HG03064 (cell line): ENCODE measurements at regions not wholly inside any gene's neighbourhood (a gene's known extent, or its start where the extent isn't known, plus 50 kb on each side); places are given as distances from the start of the nearest gene placed in this dataset.
"Not testable (repeated sequence)": the region's sequence is repeated elsewhere in the genome, so short reads cannot be mapped to it uniquely, and the experiment has no call there.

Experiments used
- ATAC-seq: cut with Tn5 transposase; IDR thresholded peaks from one replicate; pipeline ENCODE4 v1.9.1; 2021; ENCODE audit warnings: low read depth; ENCODE audit not compliant: unreplicated experiment

DNA sequence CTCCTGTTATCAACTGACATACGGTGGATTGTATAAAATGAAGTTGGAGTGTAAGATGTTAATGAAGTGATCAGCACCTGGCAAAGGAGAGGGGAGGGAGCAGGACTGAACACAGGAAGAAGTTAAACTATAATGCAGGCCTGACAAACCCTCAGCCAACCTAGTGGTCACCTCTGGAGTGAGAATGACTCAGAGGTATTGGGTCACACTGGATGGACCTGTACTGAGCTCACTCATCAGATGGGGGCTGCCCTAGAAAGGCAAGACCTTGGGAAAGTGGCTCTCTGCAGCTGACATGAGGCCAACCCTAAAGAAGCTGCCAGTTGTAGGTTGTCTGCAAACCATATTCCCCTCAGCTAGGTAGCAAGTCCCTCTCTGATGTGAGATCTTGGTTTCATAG, 193.3 kb upstream of the HTR1E start:
- ATAC-seq = no peak

DNA sequence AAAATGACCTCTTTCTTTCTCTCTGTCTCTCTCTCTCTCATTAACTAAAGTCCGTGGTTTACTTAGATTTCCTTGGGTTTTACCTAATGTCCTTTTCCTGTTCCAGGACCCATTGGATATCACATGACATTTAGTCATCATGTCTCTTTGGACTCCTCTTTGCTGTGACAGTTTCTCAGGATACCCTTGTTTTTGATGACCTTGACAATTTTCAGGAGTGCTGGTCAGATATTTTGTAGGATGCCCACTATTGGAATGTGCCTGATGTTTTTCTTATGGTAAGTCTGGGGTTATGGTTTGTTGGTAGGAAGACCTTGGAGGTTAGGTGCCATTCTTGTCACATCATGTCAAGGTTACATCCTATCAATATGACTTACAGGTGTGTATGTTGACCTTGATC, 199.2 kb upstream of the HTR1E start:
- no peak for ATAC-seq

DNA sequence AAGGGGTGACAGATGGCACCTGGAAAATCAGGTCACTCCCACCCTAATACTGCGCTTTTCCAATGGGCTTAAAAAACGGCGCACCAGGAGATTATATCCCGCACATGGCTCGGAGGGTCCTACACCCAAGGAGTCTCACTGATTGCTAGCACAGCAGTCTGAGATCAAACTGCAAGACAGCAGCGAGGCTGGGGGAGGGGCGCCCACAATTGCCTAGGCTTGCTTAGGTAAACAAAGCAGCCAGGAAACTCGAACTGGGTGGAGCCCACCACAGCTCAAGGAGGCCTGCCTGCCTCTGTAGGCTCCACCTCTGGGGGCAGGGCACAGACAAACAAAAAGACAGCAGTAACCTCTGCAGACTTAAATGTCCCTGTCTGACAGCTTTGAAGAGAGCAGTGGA, 205.7 kb upstream of the HTR1E start:
- not testable (repeated sequence) for ATAC-seq

DNA sequence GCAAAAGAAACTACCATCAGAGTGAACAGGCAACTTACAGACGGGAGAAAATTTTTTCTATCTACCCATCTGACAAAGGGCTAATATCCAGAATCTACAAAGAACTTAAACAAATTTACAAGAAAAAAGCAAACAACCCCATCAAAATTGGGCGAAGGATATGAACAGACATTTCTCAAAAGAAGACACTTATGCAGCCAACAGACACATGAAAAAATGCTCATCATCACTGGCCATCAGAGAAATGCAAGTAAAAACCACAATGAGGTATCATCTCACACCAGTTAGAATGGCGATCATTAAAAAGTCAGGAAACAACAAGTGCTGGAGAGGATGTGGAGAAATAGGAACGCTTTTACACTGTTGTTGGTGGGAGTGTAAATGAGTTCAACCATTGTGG, 206.6 kb upstream of the HTR1E start:
- not testable (repeated sequence) for ATAC-seq

DNA sequence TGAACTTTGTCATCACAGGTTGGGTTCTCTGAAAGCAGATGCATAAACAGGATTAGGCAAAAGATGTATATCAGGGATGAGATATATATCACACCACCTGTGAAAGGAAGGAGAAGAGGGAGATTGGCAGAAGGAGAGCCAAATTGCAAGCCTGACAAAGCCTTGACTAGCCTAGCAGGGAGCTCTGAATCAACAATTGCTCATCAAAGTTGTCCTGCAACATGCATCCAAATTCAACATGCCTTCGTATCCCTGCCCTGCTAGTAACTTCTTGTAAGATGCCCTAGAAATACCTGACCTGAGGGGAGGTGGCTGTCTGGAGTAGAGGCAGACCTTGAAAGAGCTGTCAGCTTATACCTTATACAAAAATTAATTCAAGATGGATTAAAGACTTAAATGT, 207.1 kb upstream of the HTR1E start:
- no peak for ATAC-seq

DNA sequence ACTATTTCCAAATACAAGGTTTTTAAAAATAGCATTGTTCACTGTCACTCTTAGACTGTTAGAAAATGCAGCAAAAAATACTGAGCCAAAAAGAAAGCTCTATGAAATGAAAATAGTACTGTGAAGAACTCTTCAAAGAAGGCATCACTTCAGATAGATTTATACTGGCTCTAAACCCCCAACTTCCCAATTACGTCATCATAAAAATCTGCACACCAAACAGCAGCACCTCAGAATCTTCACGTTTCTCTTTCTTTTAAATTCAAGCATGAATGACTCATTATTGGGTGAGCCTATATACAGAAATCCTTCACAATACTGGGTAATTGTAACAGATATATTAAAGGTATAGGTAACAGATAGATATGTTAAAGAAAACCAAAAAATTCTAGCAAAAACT, 208.4 kb upstream of the HTR1E start:
- no peak for ATAC-seq

DNA sequence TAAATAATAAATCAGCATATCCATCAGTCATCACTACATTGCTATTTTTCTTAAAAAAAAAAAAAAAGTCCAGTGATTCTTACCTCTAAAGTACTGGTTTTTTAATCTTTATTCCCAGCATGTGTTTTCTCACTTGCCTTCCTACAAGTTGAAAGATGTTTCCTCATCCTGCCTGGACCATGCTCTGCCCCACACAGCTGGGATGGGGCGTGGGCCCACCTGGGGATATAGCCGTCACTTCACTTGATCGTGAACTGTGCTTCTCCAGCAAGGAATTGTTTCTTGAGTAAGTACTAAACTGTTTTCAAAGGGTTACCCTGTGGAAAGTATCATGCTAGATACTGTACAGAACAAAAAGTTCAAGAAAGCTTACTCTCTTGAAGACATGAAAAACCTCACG, 212.6 kb upstream of the HTR1E start:
- no peak for ATAC-seq

DNA sequence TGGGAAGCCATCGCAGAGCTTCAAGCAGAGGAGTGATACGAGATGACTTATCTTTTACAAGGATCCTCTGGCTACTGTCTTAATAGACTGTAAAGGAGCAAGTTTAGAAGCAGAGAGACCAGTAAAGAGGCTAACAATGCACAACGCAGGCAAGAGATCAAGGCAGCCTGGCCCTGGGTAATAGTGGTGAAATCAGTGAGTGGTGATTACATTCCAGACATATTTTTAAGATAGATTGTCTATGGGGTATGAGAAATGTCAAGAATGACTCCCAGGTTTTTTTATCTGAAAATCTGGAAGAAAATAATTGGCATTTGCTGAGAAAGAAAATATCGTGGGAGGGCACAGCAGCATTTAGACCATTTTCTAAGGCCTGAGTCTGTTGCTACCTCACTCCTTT, 213.6 kb upstream of the HTR1E start:
- no peak for ATAC-seq

DNA sequence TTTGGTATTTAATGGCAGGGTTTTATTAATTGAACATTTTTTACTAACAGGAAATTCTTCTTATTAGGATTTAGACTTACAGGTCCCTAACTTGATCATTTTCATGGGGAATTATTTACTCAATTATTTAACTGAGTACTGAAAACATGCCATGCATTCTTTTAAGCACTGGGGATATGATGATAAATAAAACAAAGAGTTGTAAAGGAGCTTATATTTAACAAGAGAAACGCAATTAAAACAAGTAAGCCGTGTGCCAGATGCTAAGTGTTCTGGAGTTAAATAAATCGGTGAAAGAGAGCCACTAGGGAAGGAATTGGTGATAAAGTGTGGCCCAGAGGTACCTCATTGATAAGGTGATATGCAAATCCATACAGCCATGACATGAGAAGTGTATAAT, 214.2 kb upstream of the HTR1E start:
- no peak for ATAC-seq

DNA sequence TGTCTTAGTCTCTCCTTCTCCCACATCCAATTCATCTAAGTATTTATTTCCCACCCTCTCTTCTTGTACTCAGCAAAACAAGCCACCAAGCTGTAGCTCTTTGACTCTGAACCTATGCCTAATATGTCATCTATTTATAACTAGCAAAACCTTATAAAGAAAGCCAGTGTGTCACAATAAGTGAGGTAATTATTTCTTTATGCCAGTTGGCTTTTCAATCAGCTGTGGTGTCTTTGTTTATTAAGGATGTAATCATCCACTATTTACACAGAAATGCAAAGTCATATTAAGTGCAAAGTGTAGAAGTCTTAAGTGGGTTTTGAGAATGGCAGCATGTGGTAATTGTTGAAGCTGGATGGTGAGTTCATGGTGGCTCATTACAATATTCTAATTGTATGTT, 215.2 kb upstream of the HTR1E start:
- no peak for ATAC-seq

DNA sequence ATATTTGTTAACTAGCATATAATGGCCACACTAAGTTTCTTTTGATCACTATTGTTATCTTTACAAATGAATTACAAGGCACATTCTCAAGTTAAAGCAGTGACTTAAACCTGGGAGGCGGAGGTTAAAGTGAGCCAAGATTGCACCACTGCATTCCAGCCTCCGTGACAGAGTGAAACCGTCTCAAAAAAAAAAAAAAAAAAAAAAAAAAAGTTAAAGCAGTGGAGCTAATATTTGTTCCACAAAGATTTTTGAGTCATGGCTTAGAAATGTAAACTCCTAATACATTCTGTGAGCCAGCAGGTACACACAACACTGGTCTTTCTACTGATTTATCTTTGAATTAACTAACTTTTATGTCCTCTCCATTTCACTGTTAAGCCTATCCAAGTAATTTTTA, 221.7 kb upstream of the HTR1E start:
- no peak for ATAC-seq

DNA sequence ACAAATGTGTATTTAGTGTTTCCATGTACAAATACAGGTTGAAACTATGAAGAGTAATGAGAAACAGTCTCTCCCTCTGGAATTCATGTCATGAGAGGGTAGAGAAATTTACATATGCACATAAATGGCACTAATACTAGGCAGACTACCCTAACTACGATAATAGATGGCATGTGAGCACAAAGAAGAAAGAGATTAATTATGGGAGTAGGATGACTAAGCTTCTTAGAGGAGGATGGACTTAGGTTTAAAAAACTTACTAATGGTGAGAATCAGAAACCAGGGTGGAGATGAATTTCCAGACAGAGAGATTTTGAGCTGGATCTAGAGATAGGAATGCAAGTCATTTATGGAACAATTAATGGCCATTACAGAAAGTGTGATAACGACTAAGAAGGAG, 225.3 kb upstream of the HTR1E start:
- no peak for ATAC-seq

DNA sequence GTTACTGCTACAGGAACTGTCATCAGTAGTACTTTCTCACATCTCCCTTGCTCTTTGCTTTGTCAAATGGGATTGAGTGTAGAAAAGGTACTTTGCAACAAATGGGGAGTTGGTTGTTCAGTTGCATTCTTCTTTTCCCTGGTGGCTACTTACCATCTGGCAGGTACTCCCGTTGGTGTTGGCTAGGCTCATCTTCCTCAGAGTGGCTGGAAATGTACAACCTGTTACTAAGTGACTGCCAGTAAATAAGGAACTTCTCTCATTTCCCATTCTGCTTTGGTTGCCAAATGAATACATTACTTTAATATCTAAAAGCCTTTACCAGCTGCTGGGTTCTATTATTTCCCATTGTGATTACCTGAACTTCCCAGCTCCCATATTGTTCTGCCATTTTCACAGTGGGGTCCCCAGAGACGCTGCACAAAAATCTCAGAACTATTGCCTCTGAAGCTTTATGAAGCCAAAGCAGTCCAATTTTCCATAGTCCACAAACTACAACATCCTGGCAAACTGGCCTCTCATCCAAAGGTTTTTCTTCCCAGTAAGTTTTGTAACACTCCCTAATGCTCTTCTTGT, 229.7 kb upstream of the HTR1E start:
- no peak for ATAC-seq

DNA sequence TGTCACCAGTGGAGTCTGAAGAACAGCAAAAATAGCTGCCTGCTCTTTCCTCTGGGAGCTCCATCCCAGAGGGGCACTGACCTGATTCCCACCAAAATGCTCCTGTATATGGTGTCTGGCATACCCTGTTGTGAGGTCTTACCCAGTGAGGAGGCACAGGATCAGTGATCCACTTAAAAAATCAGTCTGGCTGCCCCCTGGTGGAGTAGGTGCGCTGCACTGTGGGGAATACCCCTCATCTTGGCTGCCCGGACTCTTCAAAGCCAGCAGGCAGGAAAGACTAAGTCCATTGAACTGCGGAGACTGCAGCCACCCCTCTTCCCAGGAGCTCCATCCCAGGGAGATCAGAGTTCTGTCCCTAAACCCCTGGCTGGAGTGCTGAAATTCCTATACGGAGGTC, 230.9 kb upstream of the HTR1E start:
- no peak for ATAC-seq

DNA sequence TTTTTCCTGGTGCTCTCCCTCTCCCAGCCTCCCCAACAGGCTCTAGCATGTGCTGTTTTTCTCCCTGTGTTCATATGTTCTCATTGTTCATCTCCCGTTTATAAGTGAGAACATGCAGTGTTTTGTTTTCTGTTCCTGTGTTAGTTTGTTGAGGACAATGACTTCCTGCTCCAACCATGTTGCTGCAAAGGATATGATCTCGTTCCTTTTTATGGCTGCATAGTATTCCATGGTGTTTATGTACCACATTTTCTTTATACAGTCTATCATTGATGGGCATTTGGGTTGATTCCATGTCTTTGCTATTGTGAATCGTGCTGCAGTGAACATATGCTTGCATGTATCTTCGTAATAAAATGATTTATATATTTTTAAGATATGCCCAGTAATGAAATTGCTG, 236.1 kb upstream of the HTR1E start:
- ATAC-seq = not testable (repeated sequence)

DNA sequence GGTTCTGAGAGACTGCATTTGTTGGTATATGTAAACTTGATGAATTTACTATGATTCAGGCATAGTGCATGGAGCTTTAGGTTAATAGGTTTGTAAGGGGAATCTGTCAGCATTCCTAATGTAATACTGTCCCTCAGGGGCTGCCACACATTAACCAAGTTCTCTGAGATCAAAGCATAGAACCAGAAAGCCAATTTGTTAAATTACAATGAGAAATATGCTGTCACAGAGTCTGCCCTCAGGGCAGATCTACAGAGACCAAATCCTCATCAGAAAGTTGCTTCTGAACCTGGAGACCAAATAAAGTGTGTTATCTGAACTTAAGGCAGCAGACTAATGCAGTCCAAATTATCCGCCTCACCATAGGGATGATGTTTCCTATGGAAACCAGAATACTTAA, 250.8 kb upstream of the HTR1E start:
- no peak for ATAC-seq

DNA sequence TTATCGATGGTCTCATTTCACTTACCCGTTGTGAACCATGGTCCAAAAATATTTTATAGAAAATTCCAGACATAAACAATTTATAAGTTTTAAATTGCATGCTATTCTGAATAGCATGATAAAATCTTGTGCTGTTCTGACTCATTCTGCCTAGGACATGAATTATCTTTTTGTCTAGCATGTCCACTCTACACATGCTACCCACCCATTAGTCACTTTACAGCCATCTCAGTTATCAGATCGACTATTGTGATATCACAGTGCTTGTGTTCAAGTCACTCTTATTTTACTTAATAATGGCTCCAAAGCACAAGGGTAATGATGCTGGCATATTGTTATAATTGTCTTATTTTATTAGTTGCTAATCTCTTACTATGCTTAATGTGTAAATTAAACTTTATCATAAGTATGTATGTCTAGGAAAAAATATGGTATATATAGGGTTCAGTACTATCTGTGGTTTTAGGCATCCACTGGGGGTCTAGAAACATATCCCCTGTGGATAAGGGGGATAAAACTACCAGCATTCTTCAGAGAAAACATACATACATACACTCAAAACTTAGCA, 252.0 kb upstream of the HTR1E start:
- ATAC-seq = no peak

DNA sequence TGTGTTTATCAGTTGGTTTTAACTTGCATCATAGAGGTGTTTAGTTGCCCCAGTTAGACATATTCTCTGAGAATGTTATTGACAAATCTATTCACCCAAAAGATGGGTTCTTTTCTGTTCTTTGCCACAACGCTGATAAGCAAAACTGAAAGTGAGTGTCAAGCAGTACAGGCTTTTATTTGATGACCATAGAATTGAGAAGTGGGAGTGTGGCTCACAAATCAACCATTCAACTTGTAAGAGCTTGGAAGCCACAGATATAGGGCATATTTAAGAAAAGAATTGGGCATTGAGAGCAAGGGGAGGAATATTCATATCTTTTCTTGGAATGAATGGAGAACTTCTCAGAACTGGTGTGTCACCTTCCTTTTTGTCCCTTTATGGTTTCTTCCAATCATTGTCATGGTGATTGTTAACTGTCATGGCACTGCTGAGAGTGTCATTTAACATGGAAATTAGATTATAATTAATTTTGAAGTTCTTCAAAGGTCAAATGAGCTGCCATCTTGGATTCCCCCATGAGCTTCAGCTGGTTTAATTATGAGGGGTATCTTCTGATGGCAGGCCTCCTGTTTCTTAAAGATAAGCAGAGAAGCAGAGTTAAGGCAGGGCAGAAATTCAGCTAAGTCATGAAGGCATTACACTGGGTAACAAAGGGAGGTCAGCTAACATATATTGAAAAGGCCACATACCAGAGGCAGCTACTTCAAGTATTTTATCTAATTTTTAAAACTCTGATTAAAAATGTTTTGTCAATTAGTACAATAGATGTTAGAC, 254.0 kb upstream of the HTR1E start:
- ATAC-seq = no peak

DNA sequence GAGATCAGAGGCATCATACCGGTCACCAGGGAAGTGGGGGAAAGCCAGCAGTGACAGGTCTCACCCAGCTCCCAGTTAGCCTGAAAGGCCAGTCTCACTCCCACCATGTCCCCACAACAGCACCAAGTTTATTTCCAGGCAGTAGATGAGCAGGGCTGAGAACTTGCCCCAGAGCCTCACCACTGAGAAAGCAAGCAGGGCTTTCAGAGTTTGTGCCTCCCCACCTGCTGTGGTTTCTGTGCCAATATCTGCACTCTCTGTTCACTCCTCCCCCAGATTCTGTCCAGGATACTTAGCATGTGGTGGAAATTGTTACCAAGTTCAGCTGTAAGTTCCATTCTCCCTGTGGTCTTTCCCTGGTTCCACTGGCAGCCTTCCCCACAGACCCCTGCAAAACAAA, 255.0 kb upstream of the HTR1E start:
- no peak for ATAC-seq

DNA sequence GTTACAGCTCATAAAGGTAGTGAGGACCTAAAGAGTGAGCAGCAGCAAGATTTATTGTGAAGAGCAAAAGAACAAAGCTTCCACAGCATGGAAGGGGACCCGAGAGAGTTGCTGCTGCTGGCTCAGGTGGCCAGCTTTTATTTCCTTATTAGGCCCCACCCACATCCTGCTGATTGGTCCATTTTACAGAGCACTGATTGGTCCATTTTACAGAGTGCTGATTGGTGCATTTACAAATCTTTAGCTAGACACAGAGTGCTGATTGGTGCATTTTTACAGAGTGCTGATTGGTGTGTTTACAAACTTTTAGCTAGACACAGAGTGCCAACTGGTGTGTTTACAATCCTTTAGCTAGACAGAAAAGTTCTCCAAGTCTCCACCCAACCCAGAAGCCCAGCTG, 256.2 kb upstream of the HTR1E start:
- not testable (repeated sequence) for ATAC-seq

DNA sequence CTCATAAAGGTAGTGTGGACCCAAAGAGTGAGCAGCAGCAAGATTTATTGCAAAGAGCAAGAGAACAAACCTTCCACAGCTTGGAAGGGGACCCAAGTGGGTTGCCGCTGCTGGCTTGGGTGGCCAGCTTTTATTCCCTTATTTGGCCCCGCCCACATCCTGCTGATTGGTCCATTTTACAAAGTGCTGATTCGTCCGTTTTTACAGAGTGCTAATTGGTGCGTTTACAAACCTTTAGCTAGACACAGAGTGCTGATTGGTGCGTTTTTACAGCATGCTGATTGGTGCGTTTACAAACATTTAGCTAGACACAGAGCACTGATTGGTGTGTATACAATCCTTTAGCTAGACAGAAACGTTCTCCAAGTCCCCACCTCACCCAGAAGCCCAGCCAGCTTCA, 265.2 kb upstream of the HTR1E start:
- ATAC-seq = not testable (repeated sequence)

DNA sequence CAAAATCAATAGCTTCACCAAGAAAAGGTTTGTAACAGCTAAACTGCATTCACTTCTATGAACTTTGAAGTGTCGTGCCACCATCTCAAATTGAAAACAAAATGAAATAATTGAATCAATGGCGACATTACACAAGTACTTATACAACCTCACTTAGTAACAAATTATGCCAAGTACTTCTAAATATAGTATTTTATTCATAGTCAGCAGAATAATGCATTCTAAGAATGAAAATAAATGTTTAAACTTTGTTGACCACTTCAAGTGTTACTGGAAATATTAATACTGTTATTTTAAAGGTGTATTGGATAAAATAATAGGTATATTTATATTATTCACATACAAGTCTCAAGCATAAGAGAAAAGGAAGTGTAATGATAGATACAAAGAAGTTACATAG, 280.1 kb upstream of the HTR1E start:
- ATAC-seq = no peak
